Spleen (tissue), 7 donors: ENCODE measurements at regions not wholly inside any gene's neighbourhood (a gene's known extent, or its start where the extent isn't known, plus 50 kb on each side); places are given as distances from the start of the nearest gene placed in this dataset.

Source experiments
- CTCF ChIP-seq, 11 experiments: fragments of 200-600 bp in 7 of 11; fragments of 450-650 bp in 4 of 11; sonication (generic) in 4 of 11; IDR thresholded peaks in 8 of 11; conservative IDR thresholded peaks in 3 of 11; 1 replicate in 7 of 11; 2 replicates in 4 of 11; pipeline versions ENCODE4 v1.4.0 to v1.8.0; 2016 to 2021; ENCODE audit warnings: antibody characterized with exemption in 11 of 11, inconsistent platforms in 4 of 11, mild to moderate bottlenecking in 1 of 11
- POLR2A ChIP-seq, 3 donors: fragments of 450-650 bp; IDR thresholded peaks; one replicate each; pipeline ENCODE4 v1.5.1; 2017; ENCODE audit warnings: antibody characterized with exemption in 3 of 3, mild to moderate bottlenecking in 1 of 3
- POLR2AphosphoS5 ChIP-seq, 3 donors: sonication (generic); formaldehyde crosslinking; IDR thresholded peaks; one replicate each; pipeline ENCODE4 v1.5.1; 2017; ENCODE audit warnings: antibody characterized with exemption in 3 of 3
- donor health status: DM: no; HTN: no; CAD: no; lungs with moderate emphysema.
- donor health status: DM: no; HTN: no; CAD: no.
- donor health status: DM: no; HTN: no; CAD: no.

GRCh38 chr11:80822308-80822707 lies 1381.5 kb upstream of the TENM4 start:
- TF ChIP-seq CTCF (IDR thresholded peaks at IDR 0.05 in 8 of 11, conservative IDR thresholded peaks at IDR 0.05 in 3 of 11) = no peak
- no peak for TF ChIP-seq POLR2A (IDR thresholded peaks at IDR 0.05)
- no peak for TF ChIP-seq POLR2AphosphoS5 (IDR thresholded peaks at IDR 0.05)
